OCI-LY1 (cell line): ENCODE measurements at regions not wholly inside any gene's neighbourhood (a gene's known extent, or its start where the extent isn't known, plus 50 kb on each side); places are given as distances from the start of the nearest gene placed in this dataset.

Experiments used
- EZH2 ChIP-seq: fragments of 200-600 bp; sonication (generic), shearing (Covaris generic); IDR thresholded peaks from 2 replicates; pipeline ENCODE4 v1.8.0; 2017; ENCODE audit warnings: borderline replicate concordance, mixed run types, mild to moderate bottlenecking, antibody characterized with exemption, low read length, moderate library complexity, mixed read lengths
- TF ChIP-seq, protein P1 (sequence below): fragments of 200-600 bp; sonication (generic), shearing (Covaris generic); IDR thresholded peaks from 2 replicates; pipeline ENCODE4 v1.5.1; 2017; ENCODE audit warnings: mild to moderate bottlenecking, antibody characterized with exemption, low read length, moderate library complexity, mixed read lengths

DNA sequence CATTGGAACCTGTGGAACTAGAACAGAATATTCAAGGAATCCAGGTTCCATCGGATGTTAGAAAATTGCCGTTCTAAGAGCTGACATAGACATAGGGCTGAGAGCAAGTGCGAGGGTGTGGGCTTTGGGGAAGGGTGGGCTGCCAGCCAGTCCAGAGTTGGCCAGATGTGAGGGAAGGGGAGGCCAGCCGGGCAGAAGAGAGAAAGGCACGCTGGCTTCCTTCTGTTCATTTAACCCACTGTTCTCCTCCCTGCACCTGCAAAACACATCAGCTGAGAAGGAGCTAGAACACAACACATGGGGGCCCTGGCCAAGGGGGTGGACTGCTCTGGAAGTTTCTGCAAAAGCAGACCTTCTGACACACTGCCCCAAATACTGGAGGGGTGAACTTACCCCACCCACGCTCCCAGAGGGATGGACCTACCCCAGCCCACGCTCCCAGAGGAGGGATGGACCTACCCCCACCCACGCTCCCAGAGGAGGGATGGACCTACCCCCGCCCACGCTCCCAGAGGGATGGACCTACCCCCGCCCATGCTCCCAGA lies 98.0 kb downstream of the SHANK2 start:
- TF ChIP-seq, protein P1, sequence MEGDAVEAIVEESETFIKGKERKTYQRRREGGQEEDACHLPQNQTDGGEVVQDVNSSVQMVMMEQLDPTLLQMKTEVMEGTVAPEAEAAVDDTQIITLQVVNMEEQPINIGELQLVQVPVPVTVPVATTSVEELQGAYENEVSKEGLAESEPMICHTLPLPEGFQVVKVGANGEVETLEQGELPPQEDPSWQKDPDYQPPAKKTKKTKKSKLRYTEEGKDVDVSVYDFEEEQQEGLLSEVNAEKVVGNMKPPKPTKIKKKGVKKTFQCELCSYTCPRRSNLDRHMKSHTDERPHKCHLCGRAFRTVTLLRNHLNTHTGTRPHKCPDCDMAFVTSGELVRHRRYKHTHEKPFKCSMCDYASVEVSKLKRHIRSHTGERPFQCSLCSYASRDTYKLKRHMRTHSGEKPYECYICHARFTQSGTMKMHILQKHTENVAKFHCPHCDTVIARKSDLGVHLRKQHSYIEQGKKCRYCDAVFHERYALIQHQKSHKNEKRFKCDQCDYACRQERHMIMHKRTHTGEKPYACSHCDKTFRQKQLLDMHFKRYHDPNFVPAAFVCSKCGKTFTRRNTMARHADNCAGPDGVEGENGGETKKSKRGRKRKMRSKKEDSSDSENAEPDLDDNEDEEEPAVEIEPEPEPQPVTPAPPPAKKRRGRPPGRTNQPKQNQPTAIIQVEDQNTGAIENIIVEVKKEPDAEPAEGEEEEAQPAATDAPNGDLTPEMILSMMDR, result no peak
- TF ChIP-seq EZH2, result no peak
